ENCODE measurements at regions not wholly inside any gene's neighbourhood (a gene's known extent, or its start where the extent isn't known, plus 50 kb on each side); places are given as distances from the start of the nearest gene placed in this dataset.

DNA sequence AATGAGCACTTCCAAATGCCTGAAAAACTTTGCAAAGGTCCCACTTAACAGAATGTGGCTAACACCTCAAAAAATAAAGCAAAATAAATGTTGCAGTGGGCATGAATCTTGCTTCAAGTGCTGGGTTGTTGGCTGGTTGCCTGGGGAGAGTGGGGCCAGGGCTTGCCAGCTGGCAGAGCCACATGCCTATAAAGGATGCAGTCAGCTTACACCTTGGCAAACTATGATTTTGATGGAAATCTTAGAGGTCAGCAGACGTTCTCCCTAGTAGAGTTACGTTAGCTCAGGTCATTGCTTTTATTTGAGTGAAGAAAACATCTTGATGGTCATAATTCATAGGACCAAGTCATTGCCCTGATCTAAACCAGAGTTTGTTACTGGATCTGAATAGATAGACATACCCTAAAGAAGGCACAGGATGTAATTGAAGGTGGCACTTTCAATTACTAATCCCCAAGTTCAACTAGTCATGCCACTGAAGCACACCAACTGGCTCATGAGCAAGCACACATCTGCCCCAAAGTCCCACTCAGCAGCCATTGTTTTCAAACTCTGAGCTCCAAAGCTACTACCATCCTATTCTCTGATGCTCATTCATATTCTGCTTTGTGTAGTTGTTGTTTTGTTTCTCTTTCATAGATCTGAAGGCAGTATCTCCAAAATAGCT, 51.2 kb upstream of the ZSWIM6 start:
- H3K27ac ChIP-seq (ENCODE audit: low read depth, low read length) = no peak overlapping the region
- H2BK5ac ChIP-seq (ENCODE audit: low read length) = no peak overlapping the region
- no CpG with 5 or more reads among the region's 2 CpGs for whole genome bisulfite sequencing (ENCODE audit: extremely low coverage, insufficient coverage, low lambda C conversion rate)
- H3K4me1 ChIP-seq (ENCODE audit: control insufficient read depth, low read depth, low read length) = peaks cover 2% of the 10 kb centered on the region
- H3K79me1 ChIP-seq (ENCODE audit: low read length) = no peaks in the 10 kb centered on the region
- H3K4me2 ChIP-seq (ENCODE audit: low read length) = no peak overlapping the region
- no peak overlapping the region for H3K4ac ChIP-seq (ENCODE audit: low read depth, low read length)
- H2BK120ac ChIP-seq (ENCODE audit: low read depth, low read length) = no peak overlapping the region
- DNase-seq = no peak
- no peak overlapping the region for H4K5ac ChIP-seq (ENCODE audit: low read length)
- no peak overlapping the region for H3K4me3 ChIP-seq (ENCODE audit: low read length)
- no peak overlapping the region for H3K9ac ChIP-seq (ENCODE audit: low read length)
- no peaks in the 10 kb centered on the region for H3K79me2 ChIP-seq (ENCODE audit: control insufficient read depth, insufficient read depth, low read length)
- H3K23ac ChIP-seq (ENCODE audit: low read length) = no peak overlapping the region
- H2AK5ac ChIP-seq (ENCODE audit: low read length) = no peak overlapping the region
- no peak overlapping the region for H3K56ac ChIP-seq (ENCODE audit: low read length)
- no peak overlapping the region for H3K18ac ChIP-seq (ENCODE audit: low read length)
- no peak overlapping the region for H4K8ac ChIP-seq (ENCODE audit: low read depth, low read length)
- no peak overlapping the region for H2BK15ac ChIP-seq (replicated peaks; ENCODE audit: low read depth)
- H3K36me3 ChIP-seq (ENCODE audit: control insufficient read depth, insufficient read depth, low read length) = no peaks in the 10 kb centered on the region
- no peaks in the 10 kb centered on the region for H3K27me3 ChIP-seq (ENCODE audit: insufficient read depth, low read length, poor library complexity)

DNA sequence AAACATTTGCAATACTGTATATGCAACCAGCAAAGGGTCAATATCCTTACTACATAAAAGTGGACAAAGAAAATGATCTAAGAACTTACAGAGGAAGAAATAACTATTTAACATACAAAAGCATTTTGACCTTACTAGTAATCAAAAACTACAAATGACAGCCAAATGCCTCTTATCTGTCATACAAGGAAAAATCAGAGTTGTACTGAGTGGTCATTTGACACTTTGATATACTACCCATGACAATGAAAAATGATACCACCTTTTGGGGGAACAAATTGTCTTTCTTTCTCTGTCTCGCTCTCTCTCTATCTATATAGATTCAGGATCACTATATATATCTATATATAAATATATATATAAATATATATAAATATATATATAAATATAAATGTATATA, 50.4 kb upstream of the ZSWIM6 start:
- no peak overlapping the region for H3K18ac ChIP-seq (ENCODE audit: low read length)
- no peak overlapping the region for H2AK5ac ChIP-seq (ENCODE audit: low read length)
- no peaks in the 10 kb centered on the region for H3K36me3 ChIP-seq (ENCODE audit: control insufficient read depth, insufficient read depth, low read length)

More for the DNA sequence above, 50.4 kb upstream of the ZSWIM6 start:
- Histone ChIP-seq H3K4me1 (ENCODE audit: control insufficient read depth, low read depth, low read length) (peaks cover 2% of the 10 kb centered on the region), H4K5ac (ENCODE audit: low read length) (no peak overlapping the region), H3K79me1 (ENCODE audit: low read length) (no peaks in the 10 kb centered on the region), H2BK5ac (ENCODE audit: low read length) (no peak overlapping the region), H3K27ac (ENCODE audit: low read depth, low read length) (no peak overlapping the region), H3K4ac (ENCODE audit: low read depth, low read length) (no peak overlapping the region), H3K56ac (ENCODE audit: low read length) (no peak overlapping the region), H3K4me3 (ENCODE audit: low read length) (no peak overlapping the region), H2BK15ac (replicated peaks; ENCODE audit: low read depth) (no peak overlapping the region), H3K4me2 (ENCODE audit: low read length) (no peak overlapping the region), H3K23ac (ENCODE audit: low read length) (no peak overlapping the region), H3K9ac (ENCODE audit: low read length) (no peak overlapping the region), H4K8ac (ENCODE audit: low read depth, low read length) (no peak overlapping the region), H3K79me2 (ENCODE audit: control insufficient read depth, insufficient read depth, low read length) (no peaks in the 10 kb centered on the region), H3K27me3 (ENCODE audit: insufficient read depth, low read length, poor library complexity) (no peaks in the 10 kb centered on the region), H2BK120ac (ENCODE audit: low read depth, low read length) (no peak overlapping the region)
- DNase-seq = no peak
- WGBS (ENCODE audit: extremely low coverage, insufficient coverage, low lambda C conversion rate) = no CpG with 5 or more reads among the region's 1 CpG
